KMS-11 (cell line): ENCODE measurements at regions not wholly inside any gene's neighbourhood (a gene's known extent, or its start where the extent isn't known, plus 50 kb on each side); places are given as distances from the start of the nearest gene placed in this dataset.

Experiments used
- H2AFZ ChIP-seq: fragments of 200-600 bp; sonication (generic); 2 replicates; pipeline ENCODE4 v1.6.1; 2016; ENCODE audit warnings: antibody characterized with exemption, mixed run types, low read depth
- H3K27ac ChIP-seq: fragments of 200-600 bp; sonication (generic); 2 replicates; pipeline ENCODE4 v1.6.1; 2016; ENCODE audit warnings: mild to moderate bottlenecking, mixed run types
- H3K27me3 ChIP-seq: fragments of 200-600 bp; sonication (generic); 2 replicates; pipeline ENCODE4 v1.6.1; 2017; ENCODE audit warnings: mild to moderate bottlenecking, low read depth, mixed run types, moderate library complexity; ENCODE audit not compliant: insufficient read depth
- H3K36me3 ChIP-seq: fragments of 200-600 bp; sonication (generic); 2 replicates; pipeline ENCODE4 v1.6.1; 2017; ENCODE audit warnings: mild to moderate bottlenecking, mixed run types; ENCODE audit not compliant: insufficient read depth
- H3K4me1 ChIP-seq: fragments of 200-600 bp; sonication (generic); 2 replicates; pipeline ENCODE4 v1.6.1; 2016; ENCODE audit warnings: mild to moderate bottlenecking, low read depth, mixed run types; ENCODE audit not compliant: poor library complexity, severe bottlenecking
- H3K4me2 ChIP-seq: fragments of 200-600 bp; sonication (generic); 2 replicates; pipeline ENCODE4 v1.7.0; 2016; ENCODE audit warnings: mild to moderate bottlenecking, mixed run types
- H3K4me3 ChIP-seq: fragments of 200-600 bp; sonication (generic); IDR thresholded peaks from 2 replicates; pipeline ENCODE4 v1.6.1; 2017; ENCODE audit warnings: low read depth, low read length, mixed read lengths; ENCODE audit not compliant: insufficient read depth
- H3K79me2 ChIP-seq: fragments of 200-600 bp; sonication (generic); 2 replicates; pipeline ENCODE4 v1.6.1; 2016; ENCODE audit warnings: low read depth, mixed run types; ENCODE audit not compliant: insufficient read depth
- H3K9ac ChIP-seq: fragments of 200-600 bp; sonication (generic); 2 replicates; pipeline ENCODE4 v1.6.1; 2016; ENCODE audit warnings: mild to moderate bottlenecking, mixed run types
- H4K20me1 ChIP-seq: fragments of 200-600 bp; sonication (generic); 2 replicates; pipeline ENCODE4 v1.6.1; 2016; ENCODE audit warnings: mild to moderate bottlenecking, mixed run types; ENCODE audit not compliant: insufficient read depth
- CTCF ChIP-seq: fragments of 200-600 bp; sonication (generic); conservative IDR thresholded peaks from 2 replicates; pipeline ENCODE4 v1.6.1; 2017; ENCODE audit warnings: low read depth, mild to moderate bottlenecking, antibody characterized with exemption, low read length, moderate library complexity, mixed read lengths

- H3K9ac ChIP-seq = no peak overlapping the region
- no peaks in the 10 kb centered on the region for H3K79me2 ChIP-seq
- no peak overlapping the region for H3K4me3 ChIP-seq
- no peaks in the 10 kb centered on the region for H4K20me1 ChIP-seq
- no peak overlapping the region for H3K27ac ChIP-seq
- H3K4me2 ChIP-seq = no peak overlapping the region
- no peak overlapping the region for H2AFZ ChIP-seq
- no peaks in the 10 kb centered on the region for H3K36me3 ChIP-seq
- no peak for TF ChIP-seq CTCF
- no peaks in the 10 kb centered on the region for H3K4me1 ChIP-seq
- no peaks in the 10 kb centered on the region for H3K27me3 ChIP-seq
Measured at GRCh38 chr6:50272611-50273010, 222.9 kb upstream of the DEFB112 start.

- no peak overlapping the region for H3K4me3 ChIP-seq
- H2AFZ ChIP-seq = no peak overlapping the region
Measured at GRCh38 chr6:50276771-50277261, 227.1 kb upstream of the DEFB112 start.

GRCh38 chr6:50277774-50278173 is 228.0 kb upstream of the DEFB112 start:
- Histone ChIP-seq H3K4me2 (no peak overlapping the region), H3K27ac (no peak overlapping the region), H4K20me1 (no peaks in the 10 kb centered on the region), H3K4me1 (no peaks in the 10 kb centered on the region), H3K27me3 (no peaks in the 10 kb centered on the region), H3K79me2 (no peaks in the 10 kb centered on the region), H3K36me3 (no peaks in the 10 kb centered on the region), H3K4me3 (no peak overlapping the region), H3K9ac (no peak overlapping the region), H2AFZ (no peak overlapping the region)
- no peak for TF ChIP-seq CTCF

More at GRCh38 chr6:50276771-50277261, 227.1 kb upstream of the DEFB112 start:
- Histone ChIP-seq H3K4me1 (no peaks in the 10 kb centered on the region), H3K27me3 (no peaks in the 10 kb centered on the region), H4K20me1 (no peaks in the 10 kb centered on the region), H3K79me2 (no peaks in the 10 kb centered on the region), H3K27ac (no peak overlapping the region), H3K4me2 (no peak overlapping the region), H3K9ac (no peak overlapping the region), H3K36me3 (no peaks in the 10 kb centered on the region)
- TF ChIP-seq CTCF = no peak

- Histone ChIP-seq H4K20me1 (no peaks in the 10 kb centered on the region), H3K4me1 (no peaks in the 10 kb centered on the region), H3K79me2 (no peaks in the 10 kb centered on the region), H3K27me3 (no peaks in the 10 kb centered on the region), H3K36me3 (no peaks in the 10 kb centered on the region), H3K27ac (no peak overlapping the region), H3K4me2 (no peak overlapping the region), H2AFZ (no peak overlapping the region), H3K4me3 (no peak overlapping the region), H3K9ac (no peak overlapping the region)
- TF ChIP-seq CTCF = no peak
Measured at GRCh38 chr6:50278663-50279062, 228.9 kb upstream of the DEFB112 start.
